GM12864 (cell line): ENCODE measurements at regions not wholly inside any gene's neighbourhood (a gene's known extent, or its start where the extent isn't known, plus 50 kb on each side); places are given as distances from the start of the nearest gene placed in this dataset.
A peak's percentile ranks its signal among the peaks of the same experiment; 100 is the strongest.
"Not testable (repeated sequence)": the region's sequence is repeated elsewhere in the genome, so short reads cannot be mapped to it uniquely, and the experiment has no call there.

Experiments used
- DNase-seq: peaks from one replicate; pipeline ENCODE4 v3.0.0-alpha.2; 2011; ENCODE audit warnings: low read depth
- H3K4me3 ChIP-seq: 2 replicates; pipeline ENCODE4 v1.5.1; 2011; ENCODE audit warnings: mild to moderate bottlenecking, low read depth, low read length, control low read depth
- CTCF ChIP-seq: IDR thresholded peaks from 2 replicates; pipeline ENCODE4 v1.5.1; 2011; ENCODE audit warnings: low read depth, mild to moderate bottlenecking, moderate library complexity, low read length, control low read depth, inconsistent platforms; ENCODE audit errors: missing control alignments

GRCh38 chr13:22800526-22801401 lies 380.0 kb upstream of the SGCG start:
- no peak overlapping the region for H3K4me3 ChIP-seq
- no peak for TF ChIP-seq CTCF
- no peak for DNase-seq

DNA sequence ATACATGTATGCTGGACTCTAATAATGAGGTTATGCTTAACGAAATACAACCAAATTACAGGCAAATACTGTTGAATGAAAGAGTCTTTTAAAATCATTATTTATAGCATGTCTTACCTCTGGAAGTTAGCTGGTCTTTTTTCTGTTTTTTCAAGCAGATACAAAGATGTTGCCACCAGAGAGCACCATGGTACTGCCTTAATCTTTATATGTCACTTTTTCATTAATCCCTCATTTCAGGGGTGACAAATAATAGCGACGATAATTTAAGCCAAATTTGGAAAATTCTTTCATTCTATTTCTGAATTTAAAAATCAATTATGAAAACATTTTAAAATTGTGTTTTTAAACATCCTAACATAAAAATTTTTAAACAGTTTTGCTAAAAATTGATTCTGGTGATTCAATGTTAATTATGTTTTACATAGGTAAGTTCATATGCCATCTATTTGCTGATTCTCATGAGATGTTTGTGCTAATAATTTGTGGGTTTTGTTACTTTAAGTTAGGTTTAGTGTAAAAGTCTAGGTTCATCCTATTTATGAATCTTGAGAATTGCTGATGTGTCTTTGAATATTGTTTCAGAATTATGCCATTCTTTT lies 379.3 kb upstream of the SGCG start:
- no peak overlapping the region for H3K4me3 ChIP-seq
- peak; percentile 16 for TF ChIP-seq CTCF
- DNase-seq = no peak

DNA sequence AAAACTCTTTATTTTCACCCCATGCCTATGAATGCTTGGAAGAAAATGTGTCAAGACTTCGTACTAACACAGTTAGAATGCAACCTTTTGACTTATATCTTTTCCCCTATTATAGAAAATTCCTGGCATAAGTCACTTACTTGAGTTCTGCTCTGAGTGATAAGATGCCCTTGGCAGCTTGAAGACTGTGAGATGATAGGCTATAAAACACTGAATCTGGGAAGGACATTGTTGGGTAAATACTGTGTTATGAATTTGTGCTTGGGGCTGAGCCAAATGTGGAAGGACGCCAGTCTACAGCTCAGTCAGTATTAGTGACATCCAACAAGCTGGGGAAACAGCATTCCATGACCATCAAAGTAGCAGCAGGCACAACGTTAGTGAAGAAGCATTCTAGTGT lies 368.0 kb upstream of the SGCG start:
- H3K4me3 ChIP-seq = no peak overlapping the region
- DNase-seq = no peak
- no peak for TF ChIP-seq CTCF

- H3K4me3 ChIP-seq, DNase-seq: not testable (repeated sequence)
Measured at GRCh38 chr13:22813531-22814377, 367.0 kb upstream of the SGCG start.

- not testable (repeated sequence) for DNase-seq, H3K4me3 ChIP-seq
Measured at GRCh38 chr13:22814433-22814832, 366.3 kb upstream of the SGCG start.

DNA sequence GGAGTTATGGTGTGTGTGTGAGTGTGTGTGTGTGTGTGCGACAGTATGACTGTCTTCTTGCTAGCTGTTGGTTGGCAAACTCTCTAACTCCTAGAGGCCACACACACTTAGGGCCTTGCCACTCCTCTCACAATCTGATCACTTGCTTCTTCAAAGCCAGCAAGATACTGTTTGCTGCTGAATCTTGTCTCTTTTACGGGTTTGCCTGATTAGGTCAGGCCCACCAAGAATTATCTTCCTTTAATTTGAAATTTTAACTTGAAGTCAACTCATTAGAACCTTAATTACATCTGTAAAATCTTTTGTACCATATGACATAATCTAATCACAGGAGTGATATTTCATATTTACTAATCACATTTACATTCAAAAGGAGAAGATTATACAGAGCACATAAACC lies 359.2 kb upstream of the SGCG start:
- TF ChIP-seq CTCF = no peak
- no peak for DNase-seq

DNA sequence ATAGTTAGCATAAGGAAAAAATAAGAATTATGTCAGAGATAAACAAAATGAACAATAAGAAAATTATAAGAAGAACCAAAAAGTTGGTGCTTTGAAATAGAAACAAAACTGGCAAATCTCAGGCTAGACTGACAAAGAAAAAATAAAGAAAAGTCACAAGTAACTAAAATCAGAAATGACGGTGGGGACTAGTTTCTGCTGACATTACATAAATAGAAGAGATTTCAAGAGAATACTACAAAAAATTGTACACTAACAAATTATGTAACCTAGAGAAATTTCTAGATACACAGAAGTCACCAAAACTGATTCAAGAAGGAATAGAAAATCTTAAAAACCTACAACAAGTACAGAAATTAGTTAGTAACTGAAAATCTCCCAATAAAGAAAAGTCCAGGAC lies 355.6 kb upstream of the SGCG start:
- no peak overlapping the region for H3K4me3 ChIP-seq
- no peak for TF ChIP-seq CTCF
- no peak for DNase-seq

More for the DNA sequence above, 359.2 kb upstream of the SGCG start:
- no peak overlapping the region for H3K4me3 ChIP-seq
